GM23338 (cell line): ENCODE measurements at regions not wholly inside any gene's neighbourhood (a gene's known extent, or its start where the extent isn't known, plus 50 kb on each side); places are given as distances from the start of the nearest gene placed in this dataset.

Experiments
- CREB1 ChIP-seq: fragments of 250-450 bp; sonication (Bioruptor Pico); IDR thresholded peaks from 2 replicates; pipeline ENCODE4 v1.5.0; 2020; ENCODE audit warnings: low read depth, mild to moderate bottlenecking, moderate library complexity
- CTCF ChIP-seq, 2 experiments: fragments of 200-600 bp in 1 of 2; sonication (generic) in 1 of 2; conservative IDR thresholded peaks; 2 replicates each; pipeline versions ENCODE4 v1.5.1 to v1.6.1; 2016 to 2017; ENCODE audit warnings: antibody characterized with exemption in 2 of 2, low read depth in 2 of 2, mild to moderate bottlenecking in 2 of 2, moderate library complexity in 1 of 2
- ETS1 ChIP-seq: IDR thresholded peaks from 2 replicates; pipeline ENCODE4 v1.6.1; 2016; ENCODE audit warnings: antibody characterized with exemption
- EZH2 ChIP-seq: fragments of 200-600 bp; sonication (generic); IDR thresholded peaks from one replicate; pipeline ENCODE4 v1.8.0; 2017; ENCODE audit warnings: antibody characterized with exemption, mild to moderate bottlenecking, low read depth; ENCODE audit not compliant: unreplicated experiment
- EZH2phosphoT487 ChIP-seq: fragments of 200-600 bp; sonication (generic); IDR thresholded peaks from one replicate; pipeline ENCODE4 v1.8.1; 2018; ENCODE audit warnings: antibody characterized with exemption; ENCODE audit not compliant: unreplicated experiment
- JUNB ChIP-seq: IDR thresholded peaks from one replicate; pipeline ENCODE4 v1.6.1; 2016; ENCODE audit warnings: antibody characterized with exemption; ENCODE audit not compliant: unreplicated experiment
- NANOG ChIP-seq: IDR thresholded peaks from 2 replicates; pipeline ENCODE4 v1.6.1; 2016; ENCODE audit warnings: antibody characterized with exemption, borderline replicate concordance
- POLR2AphosphoS5 ChIP-seq: IDR thresholded peaks from 2 replicates; pipeline ENCODE4 v1.6.1; 2016; ENCODE audit warnings: antibody characterized with exemption, low read depth
- REST ChIP-seq: IDR thresholded peaks from one replicate; pipeline ENCODE4 v1.6.1; 2018; ENCODE audit warnings: antibody characterized with exemption; ENCODE audit not compliant: unreplicated experiment
- STAT1 ChIP-seq: IDR thresholded peaks from one replicate; pipeline ENCODE4 v1.6.1; 2016; ENCODE audit warnings: antibody characterized with exemption; ENCODE audit not compliant: unreplicated experiment
- ZNF114 ChIP-seq: fragments of 250-450 bp; sonication (Bioruptor Pico); IDR thresholded peaks from 2 replicates; pipeline ENCODE4 v1.5.0; 2020; ENCODE audit warnings: mild to moderate bottlenecking, moderate library complexity
- ZNF331 ChIP-seq: fragments of 250-450 bp; sonication (Bioruptor Pico); IDR thresholded peaks from 2 replicates; pipeline ENCODE4 v1.5.0; 2020; ENCODE audit warnings: low read depth, mild to moderate bottlenecking, moderate library complexity
- ZNF462 ChIP-seq: fragments of 250-450 bp; sonication (Bioruptor Pico); IDR thresholded peaks from 2 replicates; pipeline ENCODE4 v1.5.0; 2020; ENCODE audit warnings: mild to moderate bottlenecking, moderate library complexity

GRCh38 chr2:499726-500125 is 177.5 kb downstream of the TMEM18 start:
- TF ChIP-seq CTCF (conservative IDR thresholded peaks at IDR 0.05; ENCODE audit: low read depth in 2 of 2): no peak
- TF ChIP-seq ZNF114 (CRISPR knock-in tag): no peak
- no peak for TF ChIP-seq POLR2AphosphoS5
- TF ChIP-seq EZH2: no peak
- no peak for TF ChIP-seq STAT1
- no peak for TF ChIP-seq EZH2phosphoT487
- no peak for TF ChIP-seq JUNB
- TF ChIP-seq CREB1: no peak
- TF ChIP-seq REST: no peak
- no peak for TF ChIP-seq ETS1
- TF ChIP-seq NANOG: no peak
- no peak for TF ChIP-seq ZNF331 (CRISPR knock-in tag)
- no peak for TF ChIP-seq ZNF462
